ENCODE measurements at regions not wholly inside any gene's neighbourhood (a gene's known extent, or its start where the extent isn't known, plus 50 kb on each side); places are given as distances from the start of the nearest gene placed in this dataset.
"Not testable (repeated sequence)": the region's sequence is repeated elsewhere in the genome, so short reads cannot be mapped to it uniquely, and the experiment has no call there.

DNA sequence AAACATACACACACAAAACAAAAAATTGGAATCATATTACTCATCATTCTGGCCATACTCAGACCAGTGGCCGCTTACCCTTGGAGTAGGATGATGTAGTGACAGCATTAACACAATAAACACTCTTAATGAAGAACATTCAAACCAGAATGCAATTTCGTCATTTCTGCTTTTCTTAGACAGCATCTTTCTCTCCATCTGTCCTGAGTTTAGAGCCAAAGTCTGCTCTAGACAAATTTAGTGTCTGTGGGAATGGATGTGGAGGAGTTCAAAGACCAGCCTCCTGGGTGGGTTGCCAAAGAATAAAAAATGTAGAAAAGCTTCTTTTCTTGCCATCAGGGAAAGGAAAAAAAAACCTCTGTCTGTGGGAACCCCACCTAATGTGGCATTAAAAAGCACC, 212.4 kb upstream of the POU1F1 start:
- in situ Hi-C loops (cut with MboI; ENCODE audit: low sequenced_read_pairs in 4 of 4) (no loop called here), intact Hi-C loops (cut with DNase I; ENCODE audit: low total_unique reads) (no loop called here)
- TF ChIP-seq POLR2A (IDR thresholded peaks at IDR 0.05), result no peak
- TF ChIP-seq CTCF (IDR thresholded peaks at IDR 0.05 in 4 of 5, conservative IDR thresholded peaks at IDR 0.05 in 1 of 5), result no peak

DNA sequence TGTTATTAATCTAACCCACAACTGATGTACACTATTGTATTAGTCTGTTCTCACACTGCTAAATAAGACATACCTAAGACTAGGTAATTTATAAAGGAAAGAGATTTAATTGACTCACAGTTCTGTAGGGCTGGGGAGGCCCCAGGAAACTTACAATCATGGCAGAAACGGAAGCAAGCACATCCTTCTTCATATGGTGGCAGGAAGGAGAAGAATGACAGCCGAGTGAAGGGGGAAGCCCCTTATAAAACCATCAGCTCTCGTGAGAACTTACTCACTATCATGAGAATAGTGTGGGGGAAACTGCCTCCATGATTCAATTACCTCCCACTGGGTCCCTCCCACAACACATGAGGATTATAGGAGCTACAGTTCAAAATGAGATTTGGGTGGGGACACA, 210.3 kb upstream of the POU1F1 start:
- H3K4me1 ChIP-seq; H3K9me3 ChIP-seq; ATAC-seq; H3K27me3 ChIP-seq; in situ Hi-C loops (cut with MboI; ENCODE audit: low sequenced_read_pairs in 4 of 4); H3K27ac ChIP-seq; H3K36me3 ChIP-seq; H3K4me3 ChIP-seq; DNase-seq; intact Hi-C loops (cut with DNase I; ENCODE audit: low total_unique reads): not testable (repeated sequence)

More for the DNA sequence above, 212.4 kb upstream of the POU1F1 start:
- DNase-seq, result no peak
- ATAC-seq, result no peak
- Histone ChIP-seq H3K4me1 (no peaks in the 10 kb centered on the region), H3K9me3 (no peaks in the 10 kb centered on the region), H3K27me3 (no peaks in the 10 kb centered on the region), H3K36me3 (no peaks in the 10 kb centered on the region), H3K27ac (no peak overlapping the region), H3K4me3 (no peak overlapping the region)

GRCh38 chr3:87486115-87486514, 209.7 kb upstream of the POU1F1 start:
- Histone ChIP-seq H3K27ac (no peak overlapping the region), H3K9me3 (no peaks in the 10 kb centered on the region), H3K36me3 (no peaks in the 10 kb centered on the region), H3K27me3 (no peaks in the 10 kb centered on the region), H3K4me3 (no peak overlapping the region), H3K4me1 (no peaks in the 10 kb centered on the region)
- in situ Hi-C loops (cut with MboI; ENCODE audit: low sequenced_read_pairs in 4 of 4) (no loop called here), intact Hi-C loops (cut with DNase I; ENCODE audit: low total_unique reads) (no loop called here)
- no peak for ATAC-seq
- TF ChIP-seq POLR2A (IDR thresholded peaks at IDR 0.05), result no peak
- no peak for TF ChIP-seq CTCF (IDR thresholded peaks at IDR 0.05 in 4 of 5, conservative IDR thresholded peaks at IDR 0.05 in 1 of 5)
- no peak for DNase-seq

DNA sequence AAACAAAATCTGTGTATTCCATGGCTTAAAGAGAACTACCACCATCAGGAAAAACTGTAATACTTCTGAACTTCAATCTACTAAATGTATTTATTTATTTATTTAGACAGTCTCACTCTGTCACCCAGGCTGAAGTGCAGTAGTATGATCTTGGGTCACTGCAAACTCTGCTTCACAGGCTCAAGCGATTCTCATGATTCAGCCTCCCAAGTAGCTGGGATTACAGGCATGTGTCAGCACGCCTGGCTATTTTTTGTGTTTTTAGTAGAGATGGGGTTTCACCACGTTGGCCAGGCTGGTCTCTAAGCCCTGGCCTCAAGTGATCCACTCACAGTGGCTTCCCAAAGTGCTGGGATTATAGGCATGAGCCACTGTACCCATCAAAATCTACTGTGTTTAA, 202.3 kb upstream of the POU1F1 start:
- in situ Hi-C loops (cut with MboI; ENCODE audit: low sequenced_read_pairs in 4 of 4) (no loop called here), intact Hi-C loops (cut with DNase I; ENCODE audit: low total_unique reads) (no loop called here)
- no peak overlapping the region for H3K4me3 ChIP-seq
- ATAC-seq, result no peak
- H3K27ac ChIP-seq, result no peak overlapping the region
- H3K27me3 ChIP-seq, result no peaks in the 10 kb centered on the region
- no peaks in the 10 kb centered on the region for H3K36me3 ChIP-seq
- DNase-seq, result no peak
- H3K9me3 ChIP-seq, result no peaks in the 10 kb centered on the region
- no peaks in the 10 kb centered on the region for H3K4me1 ChIP-seq
- TF ChIP-seq CTCF (IDR thresholded peaks at IDR 0.05 in 4 of 5, conservative IDR thresholded peaks at IDR 0.05 in 1 of 5) (no peak), POLR2A (IDR thresholded peaks at IDR 0.05) (no peak)

DNA sequence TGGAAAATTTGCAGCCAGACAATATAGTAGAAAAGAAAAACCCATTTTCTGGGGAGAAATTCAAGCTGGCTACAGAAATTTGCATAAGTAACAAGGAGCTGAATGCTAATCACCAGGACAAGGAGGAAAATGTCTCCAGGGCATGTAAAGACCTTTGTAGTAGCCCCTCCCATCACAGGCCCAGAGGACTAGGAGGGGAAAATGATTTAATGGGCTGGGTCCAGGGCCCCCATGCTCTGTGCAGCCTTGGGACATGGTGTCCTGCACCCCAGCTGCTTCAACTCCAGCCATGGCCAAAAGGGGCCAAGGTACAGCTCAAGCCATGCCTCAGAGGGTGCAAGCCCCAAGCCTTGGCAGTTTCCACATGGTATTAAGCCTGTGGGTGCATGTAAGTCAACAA, 197.6 kb upstream of the POU1F1 start:
- in situ Hi-C loops (cut with MboI; ENCODE audit: low sequenced_read_pairs in 4 of 4) (no loop called here), intact Hi-C loops (cut with DNase I; ENCODE audit: low total_unique reads) (no loop called here)
- H3K27me3 ChIP-seq, result no peaks in the 10 kb centered on the region
- H3K9me3 ChIP-seq, result no peaks in the 10 kb centered on the region
- H3K27ac ChIP-seq, result no peak overlapping the region
- DNase-seq, result no peak
- TF ChIP-seq CTCF (IDR thresholded peaks at IDR 0.05 in 4 of 5, conservative IDR thresholded peaks at IDR 0.05 in 1 of 5), result no peak
- no peak for TF ChIP-seq POLR2A (IDR thresholded peaks at IDR 0.05)
- H3K4me3 ChIP-seq, result no peak overlapping the region
- no peaks in the 10 kb centered on the region for H3K4me1 ChIP-seq
- no peak for ATAC-seq
- no peaks in the 10 kb centered on the region for H3K36me3 ChIP-seq

All from gastrocnemius medialis (tissue), 4 donors.